ENCODE measurements at regions not wholly inside any gene's neighbourhood (a gene's known extent, or its start where the extent isn't known, plus 50 kb on each side); places are given as distances from the start of the nearest gene placed in this dataset.

- no peak for DNase-seq
Measured at GRCh38 chr9:78745331-78745730, 448.4 kb downstream of the PSAT1 start.

DNA sequence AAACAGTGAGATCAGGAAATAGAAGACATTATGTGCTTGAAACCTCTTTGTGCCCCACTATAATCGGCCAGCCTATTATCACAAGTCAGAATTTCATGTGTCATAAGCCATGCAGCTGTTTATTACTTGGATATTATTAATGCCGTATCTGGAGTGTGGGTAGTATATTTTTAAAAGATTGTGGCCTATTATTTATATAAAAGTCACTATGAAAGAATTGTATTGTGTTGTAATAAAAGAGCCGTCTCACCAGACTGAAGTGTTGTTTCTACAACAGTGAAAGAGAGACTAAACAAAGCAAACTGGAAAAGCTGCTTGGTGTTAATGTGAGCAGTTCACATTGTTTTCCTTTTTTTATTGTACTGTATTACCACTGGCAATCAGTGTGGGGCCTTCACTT is 449.1 kb downstream of the PSAT1 start:
- DNase-seq, result no peak

DNA sequence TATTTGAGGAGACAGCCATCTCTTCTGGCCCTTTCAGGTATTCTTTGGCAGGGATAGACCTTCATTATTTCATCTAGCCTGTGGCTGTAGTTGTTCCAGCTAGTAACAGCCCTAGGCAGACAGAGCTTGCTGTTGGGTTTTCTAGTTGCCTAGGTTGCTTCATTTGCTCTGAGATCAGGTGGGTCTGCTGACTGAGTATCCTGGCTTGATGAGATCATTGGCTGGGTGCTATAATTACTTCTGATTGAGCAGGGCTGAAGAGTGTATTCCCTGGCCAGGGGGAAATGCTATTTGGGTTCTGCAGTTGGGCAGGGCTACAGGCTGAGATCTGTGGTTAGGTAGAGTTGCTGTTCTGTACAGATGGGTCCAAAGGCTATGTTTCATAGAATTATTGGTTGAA is 456.1 kb downstream of the PSAT1 start:
- DNase-seq, result no peak

DNA sequence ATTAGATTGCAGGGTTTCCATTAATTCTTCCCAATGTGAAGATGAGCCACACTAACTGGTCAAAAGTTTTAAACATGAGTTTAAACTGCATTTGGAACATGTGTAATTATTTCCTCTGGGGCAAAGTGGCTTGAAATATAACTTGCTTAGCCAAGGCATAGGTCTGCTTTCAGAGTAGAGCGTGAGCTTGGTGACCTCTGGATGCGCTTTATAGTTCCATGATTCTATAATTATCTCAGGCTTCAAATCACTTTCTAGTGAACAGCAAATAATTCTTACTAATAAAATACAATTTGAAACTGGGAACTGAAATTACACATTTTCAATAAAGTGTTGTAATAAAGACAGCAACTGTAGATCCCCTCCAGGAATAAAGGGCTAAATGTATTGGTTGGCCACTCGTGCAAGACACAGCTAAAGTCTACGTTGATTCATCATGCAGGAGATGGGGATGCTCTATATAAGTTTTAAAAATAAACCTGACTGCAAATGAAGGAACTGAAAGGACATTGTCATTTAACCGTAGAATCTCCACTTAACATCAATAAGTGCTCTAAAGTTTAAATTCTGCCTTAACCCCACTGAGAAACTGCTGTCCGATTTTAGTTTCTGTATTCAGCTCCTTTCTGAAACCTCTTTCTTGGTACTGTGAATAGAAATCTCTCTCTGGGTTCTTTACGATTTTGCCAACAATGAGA is 460.0 kb downstream of the PSAT1 start:
- no peak for DNase-seq

DNA sequence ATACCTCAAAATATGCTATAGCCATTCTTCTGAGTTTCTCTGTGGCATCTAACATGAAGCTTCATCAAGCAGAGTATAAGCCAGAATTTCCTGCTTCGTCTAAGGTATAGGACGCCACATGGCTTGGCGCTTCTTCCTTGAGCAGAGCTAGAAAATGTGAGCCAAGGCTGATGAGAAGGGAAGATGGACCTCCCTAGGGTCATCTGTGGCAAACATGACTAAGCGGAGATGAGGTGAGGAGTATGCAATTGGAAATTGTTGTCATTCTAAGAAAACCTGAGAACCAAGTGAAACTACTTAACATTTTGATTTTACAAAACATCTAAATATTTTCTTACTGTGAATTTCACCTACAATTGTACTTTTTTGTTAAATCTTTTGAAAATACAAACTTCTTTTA is 466.5 kb downstream of the PSAT1 start:
- DNase-seq, result no peak

DNA sequence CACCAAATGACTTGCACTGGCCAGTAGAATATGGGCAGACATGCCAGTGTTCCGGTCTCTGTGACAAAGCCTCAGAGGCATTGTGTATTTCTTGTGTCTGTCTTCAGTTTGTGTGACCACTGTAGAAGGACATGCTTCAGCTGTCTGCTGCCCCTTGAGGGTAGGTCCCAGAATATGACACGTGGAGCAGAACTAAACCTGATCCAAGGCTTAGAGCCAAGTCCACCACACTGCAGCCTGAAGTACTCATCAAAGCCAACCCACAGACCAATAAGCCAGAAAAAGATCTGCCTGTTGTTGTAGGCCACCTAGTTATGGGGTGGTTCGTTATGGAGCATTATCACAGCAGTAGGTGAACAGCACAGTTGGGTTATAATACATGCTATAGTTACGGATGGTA is 468.9 kb downstream of the PSAT1 start:
- no peak for DNase-seq

DNA sequence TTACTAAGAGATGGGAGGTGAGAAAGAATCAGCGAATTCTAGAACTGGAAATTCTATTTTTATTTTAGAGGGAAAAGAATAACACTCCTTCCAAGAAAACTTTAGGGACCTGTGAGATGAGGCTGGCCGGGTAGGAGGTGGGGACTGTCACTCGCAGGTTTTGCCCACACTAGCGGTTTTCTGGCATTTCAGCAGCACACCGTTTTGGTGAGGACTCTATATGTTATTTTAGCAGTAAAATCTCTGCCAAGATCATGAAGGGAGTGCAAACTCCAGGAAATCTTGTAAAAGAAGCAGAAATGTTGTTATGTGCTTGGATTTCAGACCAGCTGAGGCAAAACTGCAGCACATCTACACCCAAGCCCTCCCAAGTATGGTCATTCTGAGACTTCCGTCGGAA is 470.6 kb downstream of the PSAT1 start:
- DNase-seq, result no peak

GRCh38 chr9:78769690-78770089 is 472.8 kb downstream of the PSAT1 start:
- no peak for DNase-seq

DNA sequence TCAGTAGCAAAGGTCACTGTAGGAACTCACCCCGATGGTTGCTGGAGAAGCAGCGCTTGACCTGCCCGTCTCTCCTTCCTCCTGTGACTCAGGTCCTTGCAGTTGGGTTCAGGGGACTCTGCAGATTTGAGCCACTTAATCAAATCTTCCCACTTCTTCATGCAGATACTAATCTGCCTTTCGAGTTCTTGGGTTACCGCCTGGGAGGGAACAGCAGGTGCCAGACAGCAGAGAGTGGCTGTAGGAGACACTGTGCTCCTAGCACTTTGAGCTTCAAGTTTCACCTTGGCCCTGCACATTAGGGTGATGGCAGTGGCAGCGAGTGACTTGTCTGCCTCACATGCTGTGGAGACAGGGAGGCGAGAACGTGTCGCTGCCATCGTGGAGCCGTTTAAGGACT is 478.3 kb downstream of the PSAT1 start:
- DNase-seq, result no peak

DNA sequence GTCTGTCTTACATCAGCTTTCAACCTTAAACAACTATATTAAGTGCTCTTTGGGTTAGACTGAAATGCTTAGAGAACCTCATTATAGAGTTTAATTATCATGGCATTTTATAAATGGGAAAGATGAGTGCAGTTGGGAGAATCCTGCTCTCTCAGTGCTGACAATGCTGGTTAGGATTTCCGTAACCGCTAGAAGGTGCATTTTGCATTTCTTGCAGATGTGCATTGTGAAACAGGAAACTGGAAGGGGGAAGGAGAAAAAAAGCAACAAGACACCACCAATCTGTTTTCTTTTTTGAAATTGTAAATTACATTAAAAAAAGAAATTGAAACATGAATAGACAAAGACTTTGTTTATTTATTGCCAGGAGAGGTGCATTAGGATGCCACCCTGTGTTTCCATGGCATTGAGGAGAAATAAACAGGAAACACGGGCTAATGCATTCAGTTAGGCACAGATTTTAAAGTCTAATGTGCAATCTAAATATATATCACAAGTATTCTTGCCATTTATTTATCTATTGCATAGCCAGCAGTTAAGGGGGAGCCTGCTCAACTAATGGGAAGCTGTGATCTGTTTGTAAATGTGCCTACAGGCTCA is 478.9 kb downstream of the PSAT1 start:
- DNase-seq, result no peak

DNA sequence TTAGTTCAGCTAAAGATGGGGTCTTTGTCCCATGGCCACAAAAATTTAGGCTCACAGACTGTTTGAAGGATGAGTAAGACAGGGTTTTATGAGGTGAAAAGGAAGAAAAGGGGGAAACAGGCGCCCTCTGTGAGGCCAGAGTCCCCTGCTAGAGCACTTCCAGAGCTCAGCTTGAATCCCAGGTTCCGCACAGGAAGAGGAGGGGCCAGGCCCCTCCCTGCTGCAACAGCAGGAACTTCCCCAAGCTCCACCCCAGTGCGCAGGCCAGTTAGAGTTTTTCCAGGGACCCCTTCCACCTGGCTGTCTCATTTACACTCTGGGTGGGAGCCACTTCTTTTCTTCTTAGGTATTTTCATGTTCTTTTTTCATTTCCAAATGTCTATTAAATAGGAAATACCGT is 480.8 kb downstream of the PSAT1 start:
- DNase-seq, result no peak

GRCh38 chr9:78778318-78778717 is 481.4 kb downstream of the PSAT1 start:
- no peak for DNase-seq

- DNase-seq, result no peak
Measured at GRCh38 chr9:78778861-78779374, 482.0 kb downstream of the PSAT1 start.

- no peak for DNase-seq
Measured at GRCh38 chr9:78781681-78782080, 484.8 kb downstream of the PSAT1 start.

DNA sequence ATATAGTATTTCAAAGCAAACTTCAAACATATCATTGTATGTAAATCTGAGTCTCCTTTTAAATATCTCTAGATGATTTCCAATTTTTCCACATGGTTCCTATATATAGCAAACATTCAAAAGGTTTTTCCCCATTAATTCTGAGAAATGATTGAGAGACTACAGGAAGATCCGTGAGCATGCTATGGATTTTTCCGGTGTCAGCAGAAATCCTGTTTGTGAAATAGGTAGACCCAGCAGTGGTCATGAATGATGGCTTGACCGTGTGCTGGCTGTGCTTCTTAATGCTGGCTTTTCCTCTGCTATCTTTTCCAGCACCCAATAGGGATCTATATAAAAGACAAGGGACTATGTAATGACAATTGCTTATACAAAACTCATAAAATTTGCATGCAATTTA is 485.3 kb downstream of the PSAT1 start:
- DNase-seq, result no peak

- no peak for DNase-seq
Measured at GRCh38 chr9:78782858-78783257, 485.9 kb downstream of the PSAT1 start.

DNA sequence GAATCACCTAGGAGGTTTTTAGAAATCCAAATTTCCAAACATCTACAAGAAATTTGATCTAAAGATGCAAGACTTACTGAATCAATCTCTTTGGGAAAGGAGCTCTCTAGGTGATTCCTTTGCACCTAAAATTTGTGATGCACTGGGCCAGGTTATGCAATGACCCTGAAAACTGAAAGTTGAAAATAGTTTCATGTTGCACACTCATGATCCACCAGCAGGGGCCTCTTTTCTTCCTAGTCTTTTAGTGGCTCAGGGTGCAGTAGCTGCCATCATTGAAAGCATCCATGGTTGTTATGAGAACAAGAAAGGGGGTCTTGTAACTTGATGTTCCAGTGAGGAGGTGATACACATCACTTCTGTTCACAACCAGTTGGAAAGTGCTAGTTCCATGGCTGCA is 486.8 kb downstream of the PSAT1 start:
- no peak for DNase-seq

GRCh38 chr9:78786794-78787193 is 489.9 kb downstream of the PSAT1 start:
- DNase-seq, result no peak

DNA sequence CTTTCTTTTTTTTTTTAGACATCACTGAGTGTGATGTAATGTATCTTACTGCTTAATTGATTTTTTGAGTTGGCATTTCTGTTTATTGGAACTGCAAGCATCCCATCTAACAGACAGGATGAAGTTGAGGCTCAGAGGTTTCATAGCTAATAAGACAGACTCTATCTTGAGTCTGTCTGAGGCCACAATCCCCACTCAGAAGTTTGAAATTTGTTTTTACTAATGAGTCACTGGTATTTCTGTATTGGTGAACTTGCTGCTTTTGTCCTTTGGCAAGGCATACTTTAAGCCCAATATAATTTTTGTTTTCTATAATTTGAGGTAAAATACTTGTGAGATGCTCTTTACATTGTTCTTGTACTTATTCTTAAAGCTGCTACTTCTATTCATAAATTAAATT is 491.2 kb downstream of the PSAT1 start:
- DNase-seq, result no peak

- DNase-seq, result no peak
Measured at GRCh38 chr9:78791779-78792178, 494.9 kb downstream of the PSAT1 start.

- no peak for DNase-seq
Measured at GRCh38 chr9:78792745-78793144, 495.8 kb downstream of the PSAT1 start.

GRCh38 chr9:78805771-78806170 is 508.8 kb downstream of the PSAT1 start:
- no peak for DNase-seq

DNA sequence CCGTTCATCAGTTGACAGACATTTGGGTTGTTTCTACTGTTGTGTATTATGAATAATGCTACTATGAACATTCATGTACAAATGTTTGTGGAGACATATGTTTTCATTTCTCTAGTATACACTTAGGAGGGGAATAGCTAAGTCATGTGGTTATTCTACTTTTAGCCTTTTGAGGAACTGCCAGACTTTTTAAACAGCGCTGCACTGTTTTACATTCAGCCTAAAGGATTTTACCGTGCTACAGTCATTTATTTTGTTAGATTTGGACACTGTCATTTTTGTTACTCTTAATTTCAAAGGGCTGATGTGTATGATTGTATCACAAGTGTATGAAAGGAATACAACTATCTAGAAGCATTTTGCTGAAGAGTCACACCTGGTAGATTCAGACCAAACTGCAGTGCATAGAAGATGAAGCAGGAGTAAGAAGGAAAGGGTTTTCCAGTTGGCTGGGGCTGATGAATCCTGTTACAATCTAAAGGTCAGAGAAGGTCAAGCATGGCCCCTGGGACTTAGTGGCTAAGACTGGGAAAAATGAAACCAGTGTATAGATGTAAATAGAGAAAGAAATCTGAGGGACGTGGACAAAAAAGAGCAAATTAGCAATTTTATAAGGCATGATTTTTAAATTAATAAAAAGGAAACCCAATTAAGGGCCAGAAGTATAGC is 509.7 kb downstream of the PSAT1 start:
- DNase-seq, result no peak

GRCh38 chr9:78807286-78807685 is 510.4 kb downstream of the PSAT1 start:
- DNase-seq, result no peak
